WTC11 (cell line): ENCODE measurements at regions not wholly inside any gene's neighbourhood (a gene's known extent, or its start where the extent isn't known, plus 50 kb on each side); places are given as distances from the start of the nearest gene placed in this dataset.

Experiments
- CREB1 ChIP-seq: sonication (generic); formaldehyde crosslinking; IDR thresholded peaks from 2 replicates; pipeline ENCODE4 v1.8.0; 2023; ENCODE audit warnings: mild to moderate bottlenecking, missing genetic modification reagents
- ELF4 ChIP-seq: sonication (generic); formaldehyde crosslinking; IDR thresholded peaks from 2 replicates; pipeline ENCODE4 v1.8.1; 2022; ENCODE audit warnings: low read depth, mild to moderate bottlenecking, moderate library complexity, missing genetic modification reagents
- ESRRA ChIP-seq: sonication (generic); formaldehyde crosslinking; IDR thresholded peaks from 2 replicates; pipeline ENCODE4 v1.8.1; 2022; ENCODE audit warnings: mild to moderate bottlenecking, missing genetic modification reagents, borderline replicate concordance
- ETV6 ChIP-seq: sonication (generic); formaldehyde crosslinking; IDR thresholded peaks from 2 replicates; pipeline ENCODE4 v1.8.1; 2022; ENCODE audit warnings: mild to moderate bottlenecking, missing genetic modification reagents
- NFYB ChIP-seq: sonication (generic); formaldehyde crosslinking; conservative IDR thresholded peaks from 2 replicates; pipeline ENCODE4 v1.8.0; 2022; ENCODE audit warnings: low read depth, missing genetic modification reagents
- ZBTB21 ChIP-seq: sonication (generic); formaldehyde crosslinking; IDR thresholded peaks from 2 replicates; pipeline ENCODE4 v1.8.1; 2023; ENCODE audit warnings: mild to moderate bottlenecking, missing genetic modification reagents, borderline replicate concordance
- TF ChIP-seq, protein P1 (sequence below): fragments of 200-600 bp; IDR thresholded peaks from 2 replicates; pipeline ENCODE4 v1.8.0; 2022; ENCODE audit warnings: antibody characterized with exemption

GRCh38 chr10:29176845-29177832, 111.7 kb upstream of the LYZL1 start:
- TF ChIP-seq, protein P1, sequence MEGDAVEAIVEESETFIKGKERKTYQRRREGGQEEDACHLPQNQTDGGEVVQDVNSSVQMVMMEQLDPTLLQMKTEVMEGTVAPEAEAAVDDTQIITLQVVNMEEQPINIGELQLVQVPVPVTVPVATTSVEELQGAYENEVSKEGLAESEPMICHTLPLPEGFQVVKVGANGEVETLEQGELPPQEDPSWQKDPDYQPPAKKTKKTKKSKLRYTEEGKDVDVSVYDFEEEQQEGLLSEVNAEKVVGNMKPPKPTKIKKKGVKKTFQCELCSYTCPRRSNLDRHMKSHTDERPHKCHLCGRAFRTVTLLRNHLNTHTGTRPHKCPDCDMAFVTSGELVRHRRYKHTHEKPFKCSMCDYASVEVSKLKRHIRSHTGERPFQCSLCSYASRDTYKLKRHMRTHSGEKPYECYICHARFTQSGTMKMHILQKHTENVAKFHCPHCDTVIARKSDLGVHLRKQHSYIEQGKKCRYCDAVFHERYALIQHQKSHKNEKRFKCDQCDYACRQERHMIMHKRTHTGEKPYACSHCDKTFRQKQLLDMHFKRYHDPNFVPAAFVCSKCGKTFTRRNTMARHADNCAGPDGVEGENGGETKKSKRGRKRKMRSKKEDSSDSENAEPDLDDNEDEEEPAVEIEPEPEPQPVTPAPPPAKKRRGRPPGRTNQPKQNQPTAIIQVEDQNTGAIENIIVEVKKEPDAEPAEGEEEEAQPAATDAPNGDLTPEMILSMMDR = no peak
- no peak for TF ChIP-seq NFYB (CRISPR knock-in tag)
- TF ChIP-seq ETV6 = no peak
- TF ChIP-seq CREB1 = no peak
- no peak for TF ChIP-seq ELF4 (CRISPR knock-in tag)
- no peak for TF ChIP-seq ZBTB21 (CRISPR knock-in tag)
- TF ChIP-seq ESRRA (CRISPR knock-in tag) = no peak
